ENCODE measurements at regions not wholly inside any gene's neighbourhood (a gene's known extent, or its start where the extent isn't known, plus 50 kb on each side); places are given as distances from the start of the nearest gene placed in this dataset.

DNA sequence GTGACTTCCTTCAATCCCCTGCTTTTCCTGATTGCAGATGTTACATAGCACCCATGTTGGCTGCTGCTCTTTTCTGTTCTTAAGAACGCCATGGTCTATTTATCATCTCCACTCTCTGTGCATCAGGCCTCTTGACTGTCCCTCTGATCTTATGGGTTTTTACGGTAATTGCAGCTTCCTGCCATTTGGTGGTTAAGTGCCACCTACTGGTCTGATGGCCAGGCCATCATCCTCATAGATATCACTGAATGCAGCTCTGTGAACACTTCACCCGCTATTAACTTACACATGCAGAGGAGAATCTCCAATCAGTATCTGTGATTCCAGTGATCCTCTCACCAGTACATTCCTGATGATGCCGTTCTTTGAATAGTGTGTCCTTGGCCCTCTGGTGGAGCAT is 382.4 kb downstream of the TRAM1L1 start:
- TF ChIP-seq, protein P1, sequence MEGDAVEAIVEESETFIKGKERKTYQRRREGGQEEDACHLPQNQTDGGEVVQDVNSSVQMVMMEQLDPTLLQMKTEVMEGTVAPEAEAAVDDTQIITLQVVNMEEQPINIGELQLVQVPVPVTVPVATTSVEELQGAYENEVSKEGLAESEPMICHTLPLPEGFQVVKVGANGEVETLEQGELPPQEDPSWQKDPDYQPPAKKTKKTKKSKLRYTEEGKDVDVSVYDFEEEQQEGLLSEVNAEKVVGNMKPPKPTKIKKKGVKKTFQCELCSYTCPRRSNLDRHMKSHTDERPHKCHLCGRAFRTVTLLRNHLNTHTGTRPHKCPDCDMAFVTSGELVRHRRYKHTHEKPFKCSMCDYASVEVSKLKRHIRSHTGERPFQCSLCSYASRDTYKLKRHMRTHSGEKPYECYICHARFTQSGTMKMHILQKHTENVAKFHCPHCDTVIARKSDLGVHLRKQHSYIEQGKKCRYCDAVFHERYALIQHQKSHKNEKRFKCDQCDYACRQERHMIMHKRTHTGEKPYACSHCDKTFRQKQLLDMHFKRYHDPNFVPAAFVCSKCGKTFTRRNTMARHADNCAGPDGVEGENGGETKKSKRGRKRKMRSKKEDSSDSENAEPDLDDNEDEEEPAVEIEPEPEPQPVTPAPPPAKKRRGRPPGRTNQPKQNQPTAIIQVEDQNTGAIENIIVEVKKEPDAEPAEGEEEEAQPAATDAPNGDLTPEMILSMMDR (IDR thresholded peaks at IDR 0.05): no peak
- TF ChIP-seq POLR2A (IDR thresholded peaks at IDR 0.05): no peak
- no peak for TF ChIP-seq POLR2AphosphoS5 (IDR thresholded peaks at IDR 0.05)
